ENCODE measurements at regions not wholly inside any gene's neighbourhood (a gene's known extent, or its start where the extent isn't known, plus 50 kb on each side); places are given as distances from the start of the nearest gene placed in this dataset.

- TF ChIP-seq MXI1 (IDR thresholded peaks at IDR 0.05; ENCODE audit: borderline replicate concordance, low read depth, low read length) (no peak), MAFK (IDR thresholded peaks at IDR 0.05; ENCODE audit: low read depth, low read length) (no peak), CEBPB (IDR thresholded peaks at IDR 0.05; ENCODE audit: low read depth, low read length) (no peak), BHLHE40 (IDR thresholded peaks at IDR 0.05; ENCODE audit: low read depth, low read length) (no peak), POLR2A (IDR thresholded peaks at IDR 0.05; ENCODE audit: low read depth, low read length) (no peak)
Measured at GRCh38 chr15:93233710-93234109, 144.7 kb upstream of the RGMA start.
